ENCODE measurements at regions not wholly inside any gene's neighbourhood (a gene's known extent, or its start where the extent isn't known, plus 50 kb on each side); places are given as distances from the start of the nearest gene placed in this dataset.

DNA sequence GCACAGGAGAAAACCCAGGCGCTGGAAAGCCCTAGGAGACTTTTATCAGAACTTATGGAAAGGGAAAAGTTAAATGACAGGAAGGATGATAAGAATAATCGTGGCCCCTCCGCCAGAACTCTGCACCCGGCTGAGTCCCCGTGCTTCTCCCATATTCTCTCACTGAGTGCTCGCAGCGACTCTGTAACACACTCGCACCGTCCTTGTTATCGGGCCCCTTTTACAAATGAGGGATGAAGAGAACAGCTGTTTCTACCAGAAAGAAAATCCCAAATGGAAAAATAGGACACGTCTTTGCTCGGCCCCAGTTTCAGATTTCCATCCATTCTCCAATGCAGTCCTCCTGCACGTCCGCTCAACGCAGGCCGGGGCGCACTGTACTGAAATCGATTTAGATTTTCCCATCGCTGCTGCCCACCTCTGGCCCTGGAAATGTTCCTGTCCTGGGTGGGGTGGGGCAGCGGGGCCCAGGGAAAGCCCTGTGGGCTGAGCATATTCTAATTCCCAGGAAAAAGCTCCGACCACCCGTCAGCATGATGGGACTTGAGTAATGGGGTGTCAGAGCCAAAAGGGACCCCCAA lies 66.4 kb downstream of the KCNF1 start:
- no peak overlapping the region for H3K4me3 ChIP-seq
- TF ChIP-seq, protein P1, sequence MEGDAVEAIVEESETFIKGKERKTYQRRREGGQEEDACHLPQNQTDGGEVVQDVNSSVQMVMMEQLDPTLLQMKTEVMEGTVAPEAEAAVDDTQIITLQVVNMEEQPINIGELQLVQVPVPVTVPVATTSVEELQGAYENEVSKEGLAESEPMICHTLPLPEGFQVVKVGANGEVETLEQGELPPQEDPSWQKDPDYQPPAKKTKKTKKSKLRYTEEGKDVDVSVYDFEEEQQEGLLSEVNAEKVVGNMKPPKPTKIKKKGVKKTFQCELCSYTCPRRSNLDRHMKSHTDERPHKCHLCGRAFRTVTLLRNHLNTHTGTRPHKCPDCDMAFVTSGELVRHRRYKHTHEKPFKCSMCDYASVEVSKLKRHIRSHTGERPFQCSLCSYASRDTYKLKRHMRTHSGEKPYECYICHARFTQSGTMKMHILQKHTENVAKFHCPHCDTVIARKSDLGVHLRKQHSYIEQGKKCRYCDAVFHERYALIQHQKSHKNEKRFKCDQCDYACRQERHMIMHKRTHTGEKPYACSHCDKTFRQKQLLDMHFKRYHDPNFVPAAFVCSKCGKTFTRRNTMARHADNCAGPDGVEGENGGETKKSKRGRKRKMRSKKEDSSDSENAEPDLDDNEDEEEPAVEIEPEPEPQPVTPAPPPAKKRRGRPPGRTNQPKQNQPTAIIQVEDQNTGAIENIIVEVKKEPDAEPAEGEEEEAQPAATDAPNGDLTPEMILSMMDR (IDR thresholded peaks at IDR 0.05), result no peak
- no peak for DNase-seq (ENCODE audit: low spot score)

DNA sequence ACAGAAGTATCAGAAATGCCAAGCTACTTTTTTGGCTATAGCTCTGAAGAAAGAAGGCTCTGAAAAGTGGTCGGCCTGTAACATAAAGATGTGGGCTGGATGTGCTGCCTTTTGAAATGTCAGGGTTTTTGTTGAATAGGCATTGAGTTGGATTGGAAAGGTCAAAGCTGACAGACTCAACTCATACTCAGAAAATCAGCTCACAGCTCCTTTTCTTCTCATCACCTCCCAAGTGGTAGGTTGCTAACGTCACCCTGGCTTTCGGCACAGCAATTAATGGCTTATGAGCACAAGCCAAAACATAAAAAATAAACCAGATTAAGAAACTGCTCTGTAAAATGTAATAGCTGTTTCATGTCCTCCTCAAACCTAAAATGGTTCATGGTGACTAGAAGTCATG lies 68.3 kb downstream of the KCNF1 start:
- TF ChIP-seq, protein P1 (IDR thresholded peaks at IDR 0.05), result no peak
- H3K4me3 ChIP-seq, result no peak overlapping the region
- DNase-seq (ENCODE audit: low spot score), result no peak
- no peak overlapping the region for H3K27ac ChIP-seq

More for the DNA sequence above, 66.4 kb downstream of the KCNF1 start:
- no peak overlapping the region for H3K27ac ChIP-seq

DNA sequence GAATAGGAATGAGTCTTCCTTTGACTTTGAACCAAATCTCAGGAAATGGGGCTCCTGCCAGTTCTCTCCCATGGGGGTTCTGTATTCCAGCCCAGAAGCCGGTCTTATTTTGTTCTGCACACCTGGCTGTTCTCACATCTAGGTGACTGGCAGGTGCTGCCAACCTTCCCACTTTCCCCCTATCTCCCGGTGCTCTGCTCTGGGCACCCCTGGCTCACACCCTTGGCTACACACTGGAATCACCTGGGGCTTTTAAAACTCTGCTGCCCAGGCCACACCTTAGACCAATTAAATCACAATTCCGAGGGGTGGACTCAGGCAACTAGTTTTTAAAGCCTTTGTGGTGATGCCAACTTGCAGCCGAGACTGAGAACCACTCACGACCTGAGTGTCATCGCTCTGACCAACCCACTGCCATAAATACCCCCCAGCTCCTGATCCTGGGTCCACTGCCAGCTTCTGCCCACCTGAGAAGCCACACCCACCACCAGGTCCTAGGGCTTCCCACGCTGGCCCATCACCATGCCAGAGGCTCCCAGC lies 69.2 kb downstream of the KCNF1 start:
- Histone ChIP-seq H3K4me3 (no peak overlapping the region), H3K27ac (no peak overlapping the region)
- no peak for DNase-seq (ENCODE audit: low spot score)
- TF ChIP-seq, protein P1 (IDR thresholded peaks at IDR 0.05), result no peak

DNA sequence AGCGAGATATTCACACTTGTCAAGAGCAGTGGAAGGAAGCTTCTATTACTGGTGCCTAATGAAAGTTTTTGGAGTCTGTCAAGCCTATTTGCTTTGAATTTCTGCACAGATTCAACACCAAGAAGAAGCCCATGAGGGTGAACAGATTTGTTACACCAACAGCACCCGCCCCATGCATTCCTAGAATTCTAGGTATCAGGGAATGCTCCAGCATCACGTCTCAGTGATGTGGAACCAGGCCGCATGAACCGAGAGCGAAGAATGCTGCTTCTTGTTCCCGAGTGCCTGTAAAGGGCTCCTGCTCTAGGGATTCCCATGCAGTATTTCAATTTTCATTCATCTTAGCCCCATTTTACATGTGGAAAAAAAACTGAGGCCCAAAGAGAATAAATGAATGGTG lies 69.7 kb downstream of the KCNF1 start:
- no peak for DNase-seq (ENCODE audit: low spot score)
- TF ChIP-seq, protein P1 (IDR thresholded peaks at IDR 0.05), result no peak
- Histone ChIP-seq H3K4me3 (no peak overlapping the region), H3K27ac (no peak overlapping the region)

DNA sequence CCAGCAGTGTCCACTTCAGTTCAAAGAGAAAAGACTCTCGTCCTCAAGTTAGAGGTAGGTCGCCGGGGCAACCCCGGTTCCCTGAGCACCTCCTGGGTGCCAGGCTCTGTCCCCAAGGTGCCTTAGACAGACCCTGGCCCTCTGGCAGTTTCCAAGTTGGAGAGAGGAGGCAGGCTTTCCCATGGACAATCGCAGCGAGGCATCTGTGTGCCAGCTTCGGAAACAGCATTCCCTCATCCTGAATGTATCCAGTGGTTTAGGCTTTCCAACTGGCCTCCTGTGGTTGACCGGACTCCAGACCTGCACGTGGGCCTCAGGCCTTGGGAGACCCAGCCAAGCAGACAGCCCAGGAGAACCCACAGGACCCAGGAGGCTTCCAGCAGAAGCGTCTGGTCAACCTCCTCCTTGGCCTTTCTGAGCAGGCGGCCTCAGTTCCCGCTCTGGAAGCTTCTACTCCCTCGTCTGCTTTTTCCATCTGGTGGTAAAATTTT lies 70.3 kb downstream of the KCNF1 start:
- no peak overlapping the region for H3K27ac ChIP-seq
- no peak for DNase-seq (ENCODE audit: low spot score)
- H3K4me3 ChIP-seq, result no peak overlapping the region
- TF ChIP-seq, protein P1 (IDR thresholded peaks at IDR 0.05), result no peak

DNA sequence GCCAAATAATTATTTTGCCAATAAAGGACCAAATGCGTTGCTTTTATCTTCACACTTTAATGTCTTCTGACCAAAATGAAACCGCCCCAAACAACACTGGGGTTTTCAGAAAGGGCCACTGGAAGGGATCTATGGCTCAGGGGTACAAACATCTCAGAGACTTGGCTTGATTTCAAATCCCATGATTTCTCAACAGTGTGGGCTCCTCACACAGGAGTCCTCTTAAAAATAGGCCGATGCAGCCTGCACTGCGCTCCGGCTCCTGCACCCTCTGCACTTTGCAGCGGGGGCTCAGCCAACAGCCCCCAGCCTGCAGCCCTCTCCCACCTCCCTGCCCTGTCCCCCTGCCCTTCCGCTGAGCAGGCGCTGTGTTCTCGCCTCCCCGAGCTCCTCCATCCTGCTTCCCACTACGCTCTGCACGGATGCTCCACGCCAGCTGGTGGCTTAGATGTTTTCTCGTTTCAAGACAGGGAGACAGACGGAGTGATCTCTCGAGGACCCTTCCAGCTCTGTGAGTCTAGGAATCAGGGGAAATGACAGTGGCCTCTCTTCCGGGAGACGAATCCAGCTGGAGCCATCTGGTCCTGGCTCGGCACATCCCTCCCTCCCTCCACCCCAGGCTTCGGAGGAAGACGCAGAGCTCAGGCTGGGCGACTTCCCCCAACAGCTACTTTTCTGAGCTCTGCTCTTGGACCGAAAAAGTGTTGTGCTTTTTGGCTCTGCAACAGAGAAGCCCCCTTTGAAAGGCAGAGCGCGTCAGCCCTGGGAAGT lies 71.4 kb downstream of the KCNF1 start:
- Histone ChIP-seq H3K27ac (no peak overlapping the region), H3K4me3 (peak overlapping the region; percentile 52)
- no peak for DNase-seq (ENCODE audit: low spot score)
- TF ChIP-seq, protein P1 (IDR thresholded peaks at IDR 0.05), result no peak
